HepG2 (cell line): ENCODE measurements at regions not wholly inside any gene's neighbourhood (a gene's known extent, or its start where the extent isn't known, plus 50 kb on each side); places are given as distances from the start of the nearest gene placed in this dataset.

Source experiments
- IKZF1 ChIP-seq: fragments of 450-650 bp; IDR thresholded peaks from 2 replicates; pipeline ENCODE4 v1.7.1; 2016
- ZNF496 ChIP-seq: sonication (generic); formaldehyde crosslinking; IDR thresholded peaks from 2 replicates; pipeline ENCODE4 v1.8.1; 2023; ENCODE audit warnings: mild to moderate bottlenecking, moderate library complexity, missing genetic modification reagents; ENCODE audit not compliant: insufficient replicate concordance
- TF ChIP-seq, protein P1 (sequence below): sonication (generic); formaldehyde crosslinking; IDR thresholded peaks from 2 replicates; pipeline ENCODE4 v1.5.0; 2020; ENCODE audit warnings: mild to moderate bottlenecking, missing genetic modification reagents, moderate library complexity
- TF ChIP-seq, protein P2 (sequence below): sonication (generic); formaldehyde crosslinking; IDR thresholded peaks from 2 replicates; pipeline ENCODE4 v1.9.0; 2021; ENCODE audit warnings: missing genetic modification reagents, borderline replicate concordance
- TF ChIP-seq, protein P3 (sequence below): sonication (generic); formaldehyde crosslinking; IDR thresholded peaks from 2 replicates; pipeline ENCODE4 v1.8.0; 2022; ENCODE audit warnings: mild to moderate bottlenecking, missing genetic modification reagents

DNA sequence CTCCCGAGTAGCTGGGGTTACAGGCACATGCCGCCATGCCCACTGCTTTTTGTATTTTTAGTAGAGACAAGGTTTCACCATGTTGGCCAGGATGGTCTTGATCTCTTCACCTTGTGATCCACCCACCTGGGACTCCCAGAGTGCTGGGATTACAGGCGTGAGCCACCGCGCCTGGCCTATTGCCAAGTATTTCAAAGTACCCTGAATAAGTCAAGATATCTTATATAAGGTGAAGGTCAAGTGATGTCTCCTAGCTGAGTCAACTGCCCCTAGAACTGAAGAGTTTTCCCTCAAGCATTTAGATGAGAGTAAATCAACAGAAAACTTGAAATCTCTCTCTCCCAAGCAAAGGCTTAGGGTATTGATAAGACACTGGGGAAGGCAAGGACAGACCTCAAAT lies 63.9 kb downstream of the RPL22L1 start:
- TF ChIP-seq, protein P1, sequence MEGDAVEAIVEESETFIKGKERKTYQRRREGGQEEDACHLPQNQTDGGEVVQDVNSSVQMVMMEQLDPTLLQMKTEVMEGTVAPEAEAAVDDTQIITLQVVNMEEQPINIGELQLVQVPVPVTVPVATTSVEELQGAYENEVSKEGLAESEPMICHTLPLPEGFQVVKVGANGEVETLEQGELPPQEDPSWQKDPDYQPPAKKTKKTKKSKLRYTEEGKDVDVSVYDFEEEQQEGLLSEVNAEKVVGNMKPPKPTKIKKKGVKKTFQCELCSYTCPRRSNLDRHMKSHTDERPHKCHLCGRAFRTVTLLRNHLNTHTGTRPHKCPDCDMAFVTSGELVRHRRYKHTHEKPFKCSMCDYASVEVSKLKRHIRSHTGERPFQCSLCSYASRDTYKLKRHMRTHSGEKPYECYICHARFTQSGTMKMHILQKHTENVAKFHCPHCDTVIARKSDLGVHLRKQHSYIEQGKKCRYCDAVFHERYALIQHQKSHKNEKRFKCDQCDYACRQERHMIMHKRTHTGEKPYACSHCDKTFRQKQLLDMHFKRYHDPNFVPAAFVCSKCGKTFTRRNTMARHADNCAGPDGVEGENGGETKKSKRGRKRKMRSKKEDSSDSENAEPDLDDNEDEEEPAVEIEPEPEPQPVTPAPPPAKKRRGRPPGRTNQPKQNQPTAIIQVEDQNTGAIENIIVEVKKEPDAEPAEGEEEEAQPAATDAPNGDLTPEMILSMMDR (CRISPR knock-in tag): no peak
- TF ChIP-seq ZNF496 (no peak), IKZF1 (no peak)
- TF ChIP-seq, protein P2, sequence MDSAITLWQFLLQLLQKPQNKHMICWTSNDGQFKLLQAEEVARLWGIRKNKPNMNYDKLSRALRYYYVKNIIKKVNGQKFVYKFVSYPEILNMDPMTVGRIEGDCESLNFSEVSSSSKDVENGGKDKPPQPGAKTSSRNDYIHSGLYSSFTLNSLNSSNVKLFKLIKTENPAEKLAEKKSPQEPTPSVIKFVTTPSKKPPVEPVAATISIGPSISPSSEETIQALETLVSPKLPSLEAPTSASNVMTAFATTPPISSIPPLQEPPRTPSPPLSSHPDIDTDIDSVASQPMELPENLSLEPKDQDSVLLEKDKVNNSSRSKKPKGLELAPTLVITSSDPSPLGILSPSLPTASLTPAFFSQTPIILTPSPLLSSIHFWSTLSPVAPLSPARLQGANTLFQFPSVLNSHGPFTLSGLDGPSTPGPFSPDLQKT (CRISPR knock-in tag): no peak
- TF ChIP-seq, protein P3, sequence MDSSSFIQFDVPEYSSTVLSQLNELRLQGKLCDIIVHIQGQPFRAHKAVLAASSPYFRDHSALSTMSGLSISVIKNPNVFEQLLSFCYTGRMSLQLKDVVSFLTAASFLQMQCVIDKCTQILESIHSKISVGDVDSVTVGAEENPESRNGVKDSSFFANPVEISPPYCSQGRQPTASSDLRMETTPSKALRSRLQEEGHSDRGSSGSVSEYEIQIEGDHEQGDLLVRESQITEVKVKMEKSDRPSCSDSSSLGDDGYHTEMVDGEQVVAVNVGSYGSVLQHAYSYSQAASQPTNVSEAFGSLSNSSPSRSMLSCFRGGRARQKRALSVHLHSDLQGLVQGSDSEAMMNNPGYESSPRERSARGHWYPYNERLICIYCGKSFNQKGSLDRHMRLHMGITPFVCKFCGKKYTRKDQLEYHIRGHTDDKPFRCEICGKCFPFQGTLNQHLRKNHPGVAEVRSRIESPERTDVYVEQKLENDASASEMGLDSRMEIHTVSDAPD: no peak
